HT-29 (cell line): ENCODE measurements at regions not wholly inside any gene's neighbourhood (a gene's known extent, or its start where the extent isn't known, plus 50 kb on each side); places are given as distances from the start of the nearest gene placed in this dataset.
A peak's percentile ranks its signal among the peaks of the same experiment; 100 is the strongest.

ENCODE experiments used
- DNase-seq: peaks from one replicate; pipeline ENCODE4 v3.0.0-alpha.2; 2015; ENCODE audit warnings: low spot score

- DNase-seq = no peak
Observed at GRCh38 chr4:67234296-67234695, 311.0 kb downstream of the CENPC start.

GRCh38 chr4:67229148-67229547, 316.2 kb downstream of the CENPC start:
- DNase-seq = no peak

GRCh38 chr4:67220861-67221260, 324.4 kb downstream of the CENPC start:
- no peak for DNase-seq

- no peak for DNase-seq
Observed at GRCh38 chr4:67218883-67219282, 326.4 kb downstream of the CENPC start.

GRCh38 chr4:67207941-67208441, 337.3 kb downstream of the CENPC start:
- no peak for DNase-seq

GRCh38 chr4:67204441-67204840, 340.9 kb downstream of the CENPC start:
- no peak for DNase-seq

- DNase-seq = no peak
Observed at GRCh38 chr4:67201334-67201733, 344.0 kb downstream of the CENPC start.

- DNase-seq = peak; percentile 52
Observed at GRCh38 chr4:67198727-67199126, 346.6 kb downstream of the CENPC start.

- no peak for DNase-seq
Observed at GRCh38 chr4:67167849-67168248, 377.5 kb downstream of the CENPC start.

- no peak for DNase-seq
Observed at GRCh38 chr4:67162690-67163089, 382.6 kb downstream of the CENPC start.

GRCh38 chr4:67161311-67161710, 384.0 kb downstream of the CENPC start:
- DNase-seq = no peak

- DNase-seq = no peak
Observed at GRCh38 chr4:67160394-67160793, 384.9 kb downstream of the CENPC start.

GRCh38 chr4:67158666-67159065, 386.6 kb downstream of the CENPC start:
- no peak for DNase-seq

- DNase-seq = no peak
Observed at GRCh38 chr4:67152976-67153375, 392.3 kb downstream of the CENPC start.

GRCh38 chr4:67151376-67152343, 393.6 kb downstream of the CENPC start:
- no peak for DNase-seq

- no peak for DNase-seq
Observed at GRCh38 chr4:67141586-67141985, 403.7 kb downstream of the CENPC start.

GRCh38 chr4:67134616-67135015, 410.7 kb downstream of the CENPC start:
- no peak for DNase-seq

- no peak for DNase-seq
Observed at GRCh38 chr4:67133162-67133561, 412.1 kb downstream of the CENPC start.

GRCh38 chr4:67131224-67131623, 414.1 kb downstream of the CENPC start:
- no peak for DNase-seq

- no peak for DNase-seq
Observed at GRCh38 chr4:67130411-67130810, 414.9 kb downstream of the CENPC start.

- no peak for DNase-seq
Observed at GRCh38 chr4:67126570-67126969, 418.7 kb downstream of the CENPC start.

- DNase-seq = no peak
Observed at GRCh38 chr4:67125636-67126514, 419.4 kb downstream of the CENPC start.
